Activated CD8-positive, alpha-beta memory T cell treated with anti-CD3 and anti-CD28 coated beads, Interleukin-2, amount 50 U/mL, for 48 hours (primary cell): ENCODE measurements at regions not wholly inside any gene's neighbourhood (a gene's known extent, or its start where the extent isn't known, plus 50 kb on each side); places are given as distances from the start of the nearest gene placed in this dataset.
"Not testable (repeated sequence)": the region's sequence is repeated elsewhere in the genome, so short reads cannot be mapped to it uniquely, and the experiment has no call there.

Experiments used
- DNase-seq: peaks from one replicate; pipeline ENCODE4 v3.0.0-alpha.2; 2020

GRCh38 chr2:34241905-34242762 is 643.0 kb upstream of the FAM98A start:
- DNase-seq, result no peak

DNA sequence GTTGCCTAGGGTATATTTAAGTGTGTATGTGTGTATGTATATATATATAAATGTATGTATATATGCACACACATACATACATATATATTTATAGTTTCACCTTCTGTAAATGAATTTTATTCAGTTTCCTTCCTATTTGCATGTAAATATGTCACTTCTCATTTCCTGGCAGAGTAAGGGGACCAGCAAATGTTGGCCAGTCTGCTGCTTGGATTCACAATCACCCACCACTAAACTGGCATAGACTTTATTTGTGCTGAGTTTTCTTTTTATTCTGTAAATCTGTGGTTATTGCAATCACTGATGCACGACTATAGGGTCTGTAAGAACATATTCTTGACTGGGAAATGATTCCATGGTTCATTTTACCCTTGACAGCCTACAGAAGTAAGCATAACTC is 640.4 kb upstream of the FAM98A start:
- DNase-seq, result no peak

GRCh38 chr2:34234823-34235222 is 635.7 kb upstream of the FAM98A start:
- no peak for DNase-seq

DNA sequence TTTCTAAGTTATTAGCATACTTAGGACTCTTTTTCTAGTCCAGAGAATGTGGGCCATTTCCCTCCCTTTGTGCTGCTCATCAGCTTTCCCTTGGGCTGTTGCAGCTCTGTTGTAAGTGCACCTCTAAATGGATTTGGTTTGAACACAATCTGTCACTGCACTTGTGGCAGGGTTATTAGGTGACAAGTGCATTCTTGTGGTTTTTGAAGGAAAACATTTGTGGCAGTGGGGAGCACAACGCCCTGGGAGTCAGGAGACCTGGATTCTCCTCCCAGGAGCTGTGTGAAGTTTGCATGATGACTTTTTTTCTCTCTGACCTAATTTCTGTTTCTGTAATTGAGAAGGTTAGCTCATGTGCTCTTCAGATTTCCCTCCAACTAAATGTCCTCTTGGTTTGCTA is 630.9 kb upstream of the FAM98A start:
- no peak for DNase-seq

GRCh38 chr2:34215174-34215573 is 616.1 kb upstream of the FAM98A start:
- no peak for DNase-seq

GRCh38 chr2:34210382-34210781 is 611.3 kb upstream of the FAM98A start:
- not testable (repeated sequence) for DNase-seq

- no peak for DNase-seq
Measured at GRCh38 chr2:34204560-34204959, 605.5 kb upstream of the FAM98A start.

DNA sequence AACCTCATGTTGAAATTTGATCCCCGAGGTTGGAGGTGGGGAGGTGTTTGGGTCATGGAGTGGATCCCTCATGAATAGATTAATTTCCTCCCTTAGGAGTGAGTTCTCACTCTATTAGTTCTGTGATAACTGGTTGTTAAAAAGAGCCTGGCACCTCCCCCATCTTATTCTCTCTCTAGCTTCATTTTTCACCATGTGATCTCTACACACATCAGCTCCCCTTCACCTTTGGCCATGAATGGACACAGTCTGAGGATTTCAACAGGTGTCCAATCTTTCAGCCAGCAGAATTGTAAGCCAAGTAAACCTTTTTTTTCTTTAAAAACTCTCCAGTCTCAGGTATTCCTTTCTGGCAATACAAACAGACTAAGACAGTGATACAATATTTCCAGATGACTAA is 602.0 kb upstream of the FAM98A start:
- no peak for DNase-seq

DNA sequence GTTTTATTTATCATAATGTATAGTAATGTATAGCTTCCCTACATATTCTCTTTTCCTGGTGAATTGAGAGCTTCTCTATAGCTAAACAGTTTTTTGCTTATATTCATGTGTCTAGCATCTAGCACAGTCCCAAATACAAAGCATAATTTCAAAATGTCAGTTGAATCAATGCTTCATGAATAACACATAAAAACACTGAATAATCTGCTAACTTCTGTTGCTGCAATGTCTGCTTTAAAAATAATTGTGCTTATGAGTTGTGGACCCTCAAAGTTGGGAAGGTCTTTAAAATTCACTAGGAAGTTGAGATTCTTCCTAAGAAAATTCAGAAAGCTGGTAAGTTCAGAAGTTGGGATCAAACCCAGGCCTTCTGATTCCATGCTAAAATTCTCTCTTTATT is 600.9 kb upstream of the FAM98A start:
- DNase-seq, result no peak

GRCh38 chr2:34193164-34193563 is 594.1 kb upstream of the FAM98A start:
- DNase-seq, result no peak

DNA sequence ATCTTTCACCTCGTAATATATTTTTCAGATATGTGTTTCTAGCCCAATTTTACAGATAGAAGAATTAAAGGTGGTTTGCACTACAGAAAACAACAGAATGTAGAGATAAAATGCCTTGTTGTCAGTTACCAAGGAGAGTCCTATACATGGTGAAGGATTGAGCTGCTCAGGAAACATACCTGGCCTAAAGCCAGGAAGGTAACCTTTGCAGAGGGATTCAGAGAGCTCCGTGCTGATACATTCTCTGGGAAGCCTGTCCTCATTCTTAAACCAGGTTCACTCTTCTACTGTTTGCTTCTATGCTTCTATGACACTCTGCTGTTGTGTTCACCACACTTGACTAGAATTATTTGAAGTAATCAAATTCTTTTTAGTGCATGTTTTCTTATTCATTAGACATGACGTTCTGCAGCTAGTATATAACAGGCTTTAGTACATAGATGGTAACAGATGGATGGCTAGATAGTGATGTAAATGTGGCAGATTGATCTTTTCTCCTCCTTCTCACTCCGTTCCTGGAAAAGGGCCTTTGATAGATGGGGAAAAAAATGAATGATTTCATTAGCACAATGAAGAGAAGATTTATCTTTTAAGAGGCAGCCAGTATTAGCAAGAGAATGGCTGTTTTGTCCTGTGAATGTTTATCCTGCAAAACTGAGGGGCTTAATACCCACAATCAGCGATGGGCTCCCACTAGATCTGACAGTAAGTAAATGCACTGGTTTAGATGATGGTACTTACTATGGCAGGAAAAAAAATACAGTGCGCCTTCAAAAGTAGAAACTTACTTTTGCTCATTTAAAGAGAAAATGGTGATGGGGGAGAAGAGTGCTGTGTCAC is 589.6 kb upstream of the FAM98A start:
- no peak for DNase-seq

DNA sequence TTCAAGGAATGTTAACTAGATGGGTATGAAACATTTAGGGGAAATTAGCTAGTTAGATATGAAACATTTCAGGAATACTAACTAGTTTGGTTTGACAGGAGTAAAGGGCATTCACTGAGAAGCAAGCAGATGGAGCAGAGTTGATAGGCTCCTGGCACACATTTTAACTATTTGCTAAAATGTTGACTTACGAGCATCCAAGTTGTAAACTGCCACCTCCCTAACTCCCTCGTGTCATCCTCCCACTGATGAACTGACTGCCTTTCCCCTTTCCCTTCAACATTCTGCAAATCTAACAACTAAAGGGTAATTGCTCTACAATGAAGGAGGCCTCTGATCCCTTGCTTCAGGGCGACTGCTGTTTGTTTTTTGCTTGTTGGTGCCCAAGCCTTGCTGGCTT is 580.4 kb upstream of the FAM98A start:
- no peak for DNase-seq

DNA sequence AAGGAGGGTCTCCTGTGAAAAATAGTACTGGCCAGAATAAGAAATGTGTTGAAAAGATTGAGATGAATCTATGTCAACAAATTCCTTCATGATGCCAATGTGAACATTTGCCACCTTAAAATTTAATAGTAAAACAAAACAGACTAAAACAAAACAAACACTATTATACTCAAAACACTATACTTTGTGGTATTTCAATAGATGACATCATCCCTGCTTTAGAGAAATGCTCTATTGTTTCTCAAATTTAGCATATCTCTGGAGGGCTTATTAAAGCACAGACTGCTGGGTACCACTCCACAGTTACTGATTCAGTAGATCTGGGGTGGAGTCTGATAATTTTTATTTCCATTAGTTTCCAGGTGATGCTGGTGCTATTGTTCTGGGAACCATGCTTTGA is 579.4 kb upstream of the FAM98A start:
- DNase-seq, result no peak

DNA sequence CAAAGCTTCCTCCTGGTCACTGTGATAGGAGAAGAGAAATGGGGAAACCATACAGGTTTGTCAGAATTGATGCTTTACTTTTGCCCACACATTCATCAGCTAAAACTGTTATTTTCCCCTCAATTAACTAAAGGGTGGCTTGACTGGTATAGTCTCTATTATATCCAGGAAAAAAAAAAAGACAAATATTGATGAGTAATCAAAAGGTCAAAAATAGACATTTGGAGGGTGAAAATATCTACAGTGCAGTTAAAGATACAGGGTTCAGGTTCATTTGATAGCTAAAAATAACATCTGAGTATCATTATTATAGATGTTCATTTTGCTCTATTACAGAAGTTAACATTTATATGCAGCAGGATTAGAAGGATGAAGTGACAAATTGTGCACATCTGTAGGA is 577.6 kb upstream of the FAM98A start:
- DNase-seq, result no peak

GRCh38 chr2:34174506-34174905 is 575.4 kb upstream of the FAM98A start:
- no peak for DNase-seq

GRCh38 chr2:34162231-34162630 is 563.1 kb upstream of the FAM98A start:
- no peak for DNase-seq

DNA sequence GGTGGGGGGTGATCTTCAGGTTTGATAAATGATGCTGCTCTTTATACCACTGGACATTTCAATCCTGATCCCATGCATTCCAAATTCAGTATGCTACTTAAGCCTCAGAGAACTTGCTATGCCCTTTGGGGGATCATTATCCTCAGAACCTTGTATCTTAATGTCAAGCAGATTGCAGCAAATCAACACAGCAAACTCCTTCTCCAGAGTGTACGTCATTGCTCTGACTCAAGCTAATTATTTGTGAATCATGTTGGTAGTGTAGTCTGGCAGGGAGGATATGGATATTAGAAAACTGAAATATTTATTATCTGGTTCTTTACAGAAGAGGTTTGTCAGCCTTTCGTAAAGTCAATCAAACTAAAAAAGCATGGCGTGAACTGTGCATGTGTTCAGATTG is 562.5 kb upstream of the FAM98A start:
- no peak for DNase-seq

GRCh38 chr2:34159901-34160300 is 560.8 kb upstream of the FAM98A start:
- DNase-seq, result no peak

DNA sequence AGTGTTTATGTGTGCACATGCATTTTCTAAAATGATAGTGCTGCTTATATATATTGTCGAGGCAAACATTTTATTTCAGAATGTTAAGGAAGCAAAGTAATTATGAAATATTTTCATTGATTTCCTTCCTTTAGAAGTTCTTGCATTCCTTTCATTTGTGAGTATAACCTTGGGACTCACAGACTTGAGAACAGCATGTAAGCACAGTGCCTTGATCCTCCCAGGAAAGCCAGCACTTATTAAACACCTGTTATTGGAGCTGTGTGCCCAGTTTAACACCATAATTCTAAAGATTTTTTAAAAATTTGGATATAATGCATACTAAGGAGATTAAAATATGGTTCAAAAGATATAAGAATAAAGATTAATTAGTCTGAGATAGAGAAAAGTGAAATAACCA is 554.4 kb upstream of the FAM98A start:
- no peak for DNase-seq

- DNase-seq, result no peak
Measured at GRCh38 chr2:34147780-34148179, 548.7 kb upstream of the FAM98A start.

DNA sequence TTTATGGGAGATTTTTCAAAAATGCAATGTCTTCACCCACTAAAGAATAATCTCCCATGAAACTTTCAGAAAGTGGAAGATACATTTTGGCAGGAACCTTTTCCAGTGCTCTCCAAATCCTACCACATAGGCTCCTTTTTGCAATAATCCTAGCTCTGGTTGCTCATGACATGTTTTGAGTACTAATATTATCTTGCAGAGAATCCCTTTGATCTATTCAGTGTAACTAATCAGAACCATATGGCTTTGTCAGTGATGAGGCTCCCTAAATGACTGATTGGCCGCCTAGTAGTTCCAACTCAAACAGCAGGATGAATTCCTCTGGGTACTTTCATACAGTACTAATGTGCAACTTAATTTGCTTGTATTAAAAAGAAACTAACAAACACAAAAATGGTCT is 544.0 kb upstream of the FAM98A start:
- DNase-seq, result no peak

- DNase-seq, result not testable (repeated sequence)
Measured at GRCh38 chr2:34142531-34143008, 543.5 kb upstream of the FAM98A start.

DNA sequence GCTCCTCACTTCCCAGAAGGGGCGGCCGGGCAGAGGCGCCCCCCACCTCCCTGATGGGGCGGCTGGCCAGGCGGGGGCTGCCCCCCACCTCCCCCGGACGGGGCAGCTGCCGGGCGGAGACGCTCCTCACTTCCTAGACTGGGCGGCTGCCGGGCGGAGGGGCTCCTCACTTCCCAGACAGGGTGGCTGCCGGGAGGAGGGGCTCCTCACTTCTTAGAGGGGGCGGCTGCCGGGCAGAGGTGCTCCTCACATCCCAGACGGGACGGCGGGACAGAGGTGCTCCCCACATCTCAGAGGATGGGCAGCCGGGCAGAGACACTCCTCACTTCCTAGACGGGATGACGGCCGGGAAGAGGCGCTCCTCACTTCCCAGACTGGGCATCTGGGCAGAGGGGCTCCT is 534.0 kb upstream of the FAM98A start:
- not testable (repeated sequence) for DNase-seq

GRCh38 chr2:34126279-34126678 is 527.2 kb upstream of the FAM98A start:
- DNase-seq, result no peak
